Astrocyte (in vitro differentiated cells and primary cell): ENCODE measurements at regions not wholly inside any gene's neighbourhood (a gene's known extent, or its start where the extent isn't known, plus 50 kb on each side); places are given as distances from the start of the nearest gene placed in this dataset.

Experiments
- EZH2 ChIP-seq: IDR thresholded peaks from 2 replicates; pipeline ENCODE4 v1.6.1; 2012; ENCODE audit warnings: mild to moderate bottlenecking, low read length, inconsistent platforms; ENCODE audit not compliant: insufficient read depth
- TF ChIP-seq, protein P1 (sequence below): IDR thresholded peaks from 2 replicates; pipeline ENCODE4 v1.5.1; 2011; ENCODE audit warnings: low read depth, mild to moderate bottlenecking, inconsistent platforms, low read length, moderate library complexity; ENCODE audit not compliant: insufficient read depth

DNA sequence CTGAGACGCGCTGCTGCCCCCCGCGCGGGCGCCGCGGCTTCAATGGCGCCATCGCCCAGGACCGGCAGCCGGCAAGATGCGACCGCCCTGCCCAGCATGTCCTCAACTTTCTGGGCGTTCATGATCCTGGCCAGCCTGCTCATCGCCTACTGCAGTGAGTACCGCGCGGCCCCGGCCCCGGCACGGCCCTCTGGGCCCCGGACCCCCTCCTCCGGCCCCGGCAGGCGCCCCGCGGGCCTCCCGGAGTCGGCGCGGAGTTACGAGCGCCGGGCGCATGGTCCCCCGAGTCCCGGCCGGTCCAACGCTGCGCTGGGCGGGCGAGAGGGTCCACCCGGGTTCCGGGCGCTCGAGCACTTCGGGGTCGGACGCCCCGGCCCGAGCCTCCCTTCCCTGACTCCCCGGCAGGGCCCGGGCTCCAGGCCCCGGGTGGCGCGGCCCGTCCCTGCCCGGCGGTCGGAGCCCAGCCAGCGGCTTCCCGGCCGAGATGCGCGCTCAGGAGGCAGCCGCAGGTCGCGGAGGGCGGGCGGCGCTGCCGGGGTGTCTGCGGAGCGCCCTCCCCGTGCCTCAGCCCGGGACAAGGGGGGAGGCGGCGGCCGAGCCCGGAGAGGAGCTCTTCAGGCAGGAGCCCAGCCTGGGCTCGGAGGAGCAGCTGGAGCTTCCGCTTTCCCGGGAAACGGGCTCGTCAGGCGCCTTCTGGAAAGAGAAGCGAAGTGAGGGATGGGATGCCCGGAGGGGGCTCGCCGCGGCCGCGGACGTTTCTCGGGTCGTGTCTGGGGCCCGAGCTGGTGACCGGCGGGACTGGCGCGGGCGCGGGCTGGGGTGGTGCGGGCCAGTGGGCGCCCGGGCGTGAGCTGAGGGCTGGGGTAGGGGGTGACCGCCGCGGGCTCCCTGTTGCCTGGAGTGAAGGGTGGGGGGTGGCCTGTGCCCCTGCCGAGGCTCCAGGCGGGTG is 1337.8 kb downstream of the BRD1 start:
- TF ChIP-seq, protein P1, sequence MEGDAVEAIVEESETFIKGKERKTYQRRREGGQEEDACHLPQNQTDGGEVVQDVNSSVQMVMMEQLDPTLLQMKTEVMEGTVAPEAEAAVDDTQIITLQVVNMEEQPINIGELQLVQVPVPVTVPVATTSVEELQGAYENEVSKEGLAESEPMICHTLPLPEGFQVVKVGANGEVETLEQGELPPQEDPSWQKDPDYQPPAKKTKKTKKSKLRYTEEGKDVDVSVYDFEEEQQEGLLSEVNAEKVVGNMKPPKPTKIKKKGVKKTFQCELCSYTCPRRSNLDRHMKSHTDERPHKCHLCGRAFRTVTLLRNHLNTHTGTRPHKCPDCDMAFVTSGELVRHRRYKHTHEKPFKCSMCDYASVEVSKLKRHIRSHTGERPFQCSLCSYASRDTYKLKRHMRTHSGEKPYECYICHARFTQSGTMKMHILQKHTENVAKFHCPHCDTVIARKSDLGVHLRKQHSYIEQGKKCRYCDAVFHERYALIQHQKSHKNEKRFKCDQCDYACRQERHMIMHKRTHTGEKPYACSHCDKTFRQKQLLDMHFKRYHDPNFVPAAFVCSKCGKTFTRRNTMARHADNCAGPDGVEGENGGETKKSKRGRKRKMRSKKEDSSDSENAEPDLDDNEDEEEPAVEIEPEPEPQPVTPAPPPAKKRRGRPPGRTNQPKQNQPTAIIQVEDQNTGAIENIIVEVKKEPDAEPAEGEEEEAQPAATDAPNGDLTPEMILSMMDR, result no peak
- peak; percentile 35 for TF ChIP-seq EZH2
